Prostate gland (tissue), 2 donors: ENCODE measurements at regions not wholly inside any gene's neighbourhood (a gene's known extent, or its start where the extent isn't known, plus 50 kb on each side); places are given as distances from the start of the nearest gene placed in this dataset.

Experiments used
- POLR2A ChIP-seq: fragments of 450-650 bp; IDR thresholded peaks from one replicate; pipeline ENCODE4 v1.6.1; 2016; ENCODE audit warnings: antibody characterized with exemption, mild to moderate bottlenecking
- POLR2AphosphoS5 ChIP-seq: sonication (generic); formaldehyde crosslinking; IDR thresholded peaks from one replicate; pipeline ENCODE4 v1.6.1; 2017; ENCODE audit warnings: antibody characterized with exemption
- TF ChIP-seq, protein P1 (sequence below), 4 experiments: fragments of 200-600 bp in 2 of 4; fragments of 450-650 bp in 2 of 4; sonication (generic) in 2 of 4; IDR thresholded peaks; 1 replicate in 3 of 4; 2 replicates in 1 of 4; pipeline ENCODE4 v1.5.1; 2016 to 2019; ENCODE audit warnings: antibody characterized with exemption in 4 of 4, mild to moderate bottlenecking in 2 of 4, moderate library complexity in 2 of 4

DNA sequence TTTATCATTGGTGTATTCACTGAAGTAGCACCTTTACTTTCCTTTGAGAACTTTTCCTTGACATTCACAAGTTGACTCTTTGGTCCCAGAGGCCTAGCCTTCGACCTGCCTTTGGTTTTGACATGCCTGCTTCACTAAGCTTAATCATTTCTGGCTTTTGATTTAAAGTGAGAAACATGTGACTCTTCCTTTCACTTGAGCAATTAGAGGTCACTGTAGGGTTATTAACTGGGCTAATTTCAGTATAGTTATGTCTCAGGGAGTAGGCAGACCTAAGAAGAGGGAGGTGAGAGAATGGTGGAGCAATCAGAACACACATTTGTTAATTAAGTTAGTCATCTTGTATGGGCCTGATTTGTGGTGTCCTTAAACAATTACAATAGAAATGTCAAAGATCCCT is 1040.7 kb upstream of the SLC39A10 start:
- TF ChIP-seq POLR2A: no peak
- TF ChIP-seq, protein P1, sequence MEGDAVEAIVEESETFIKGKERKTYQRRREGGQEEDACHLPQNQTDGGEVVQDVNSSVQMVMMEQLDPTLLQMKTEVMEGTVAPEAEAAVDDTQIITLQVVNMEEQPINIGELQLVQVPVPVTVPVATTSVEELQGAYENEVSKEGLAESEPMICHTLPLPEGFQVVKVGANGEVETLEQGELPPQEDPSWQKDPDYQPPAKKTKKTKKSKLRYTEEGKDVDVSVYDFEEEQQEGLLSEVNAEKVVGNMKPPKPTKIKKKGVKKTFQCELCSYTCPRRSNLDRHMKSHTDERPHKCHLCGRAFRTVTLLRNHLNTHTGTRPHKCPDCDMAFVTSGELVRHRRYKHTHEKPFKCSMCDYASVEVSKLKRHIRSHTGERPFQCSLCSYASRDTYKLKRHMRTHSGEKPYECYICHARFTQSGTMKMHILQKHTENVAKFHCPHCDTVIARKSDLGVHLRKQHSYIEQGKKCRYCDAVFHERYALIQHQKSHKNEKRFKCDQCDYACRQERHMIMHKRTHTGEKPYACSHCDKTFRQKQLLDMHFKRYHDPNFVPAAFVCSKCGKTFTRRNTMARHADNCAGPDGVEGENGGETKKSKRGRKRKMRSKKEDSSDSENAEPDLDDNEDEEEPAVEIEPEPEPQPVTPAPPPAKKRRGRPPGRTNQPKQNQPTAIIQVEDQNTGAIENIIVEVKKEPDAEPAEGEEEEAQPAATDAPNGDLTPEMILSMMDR (IDR thresholded peaks at IDR 0.05): no peak
- no peak for TF ChIP-seq POLR2AphosphoS5
